ENCODE measurements at regions not wholly inside any gene's neighbourhood (a gene's known extent, or its start where the extent isn't known, plus 50 kb on each side); places are given as distances from the start of the nearest gene placed in this dataset.

- H3K27ac ChIP-seq = no peak overlapping the region
- intact Hi-C loops (cut with DNase I) = no loop called here
- no peaks in the 10 kb centered on the region for H3K36me3 ChIP-seq
- 59 to 63% methylated on average over 4 of the region's 4 CpGs for WGBS, 2 donors
- H3K4me1 ChIP-seq = no peaks in the 10 kb centered on the region
- H3K4me3 ChIP-seq = no peak overlapping the region
- TF ChIP-seq CTCF (IDR thresholded peaks at IDR 0.05) = no peak
- TF ChIP-seq POLR2A (IDR thresholded peaks at IDR 0.05) = no peak
- no peaks in the 10 kb centered on the region for H3K9me3 ChIP-seq
- DNase-seq = no peak
- H3K27me3 ChIP-seq = no peaks in the 10 kb centered on the region
These were observed 507.4 kb downstream of the C4orf33 start for GRCh38 chr4:129603241-129603931.

GRCh38 chr4:129604632-129605255 is 508.8 kb downstream of the C4orf33 start:
- no peak overlapping the region for H3K27ac ChIP-seq
- no peaks in the 10 kb centered on the region for H3K9me3 ChIP-seq
- H3K27me3 ChIP-seq = no peaks in the 10 kb centered on the region
- DNase-seq = no peak
- no peak for TF ChIP-seq POLR2A (IDR thresholded peaks at IDR 0.05)
- no peak for TF ChIP-seq CTCF (IDR thresholded peaks at IDR 0.05)
- intact Hi-C loops (cut with DNase I) = no loop called here
- H3K36me3 ChIP-seq = no peaks in the 10 kb centered on the region
- no peak overlapping the region for H3K4me3 ChIP-seq
- H3K4me1 ChIP-seq = no peaks in the 10 kb centered on the region
- 26 to 44% methylated on average over 1 of the region's 1 CpG for WGBS, 2 donors

GRCh38 chr4:129614611-129615010 is 518.7 kb downstream of the C4orf33 start:
- no peaks in the 10 kb centered on the region for H3K36me3 ChIP-seq
- no peaks in the 10 kb centered on the region for H3K9me3 ChIP-seq
- no peaks in the 10 kb centered on the region for H3K4me1 ChIP-seq
- no peak overlapping the region for H3K27ac ChIP-seq
- intact Hi-C loops (cut with DNase I) = no loop called here
- TF ChIP-seq POLR2A (IDR thresholded peaks at IDR 0.05) (no peak), CTCF (IDR thresholded peaks at IDR 0.05) (no peak)
- H3K4me3 ChIP-seq = no peak overlapping the region
- 33 to 43% methylated on average over 3 of the region's 3 CpGs for WGBS, 2 donors
- no peaks in the 10 kb centered on the region for H3K27me3 ChIP-seq
- DNase-seq = no peak

GRCh38 chr4:129622566-129622965 is 526.6 kb downstream of the C4orf33 start:
- Histone ChIP-seq H3K9me3 (no peaks in the 10 kb centered on the region), H3K36me3 (no peaks in the 10 kb centered on the region), H3K27me3 (no peaks in the 10 kb centered on the region), H3K4me3 (no peak overlapping the region), H3K4me1 (no peaks in the 10 kb centered on the region), H3K27ac (no peak overlapping the region)
- intact Hi-C loops (cut with DNase I) = no loop called here
- 61 to 80% methylated on average over 2 of the region's 2 CpGs for WGBS, 2 donors
- DNase-seq = no peak
- TF ChIP-seq CTCF (IDR thresholded peaks at IDR 0.05) = no peak
- TF ChIP-seq POLR2A (IDR thresholded peaks at IDR 0.05) = no peak

- H3K4me1 ChIP-seq = no peaks in the 10 kb centered on the region
- DNase-seq = no peak
- no peaks in the 10 kb centered on the region for H3K9me3 ChIP-seq
- no peak overlapping the region for H3K4me3 ChIP-seq
- intact Hi-C loops (cut with DNase I) = no loop called here
- TF ChIP-seq POLR2A (IDR thresholded peaks at IDR 0.05) = no peak
- no peak for TF ChIP-seq CTCF (IDR thresholded peaks at IDR 0.05)
- no peaks in the 10 kb centered on the region for H3K27me3 ChIP-seq
- no peak overlapping the region for H3K27ac ChIP-seq
- no peaks in the 10 kb centered on the region for H3K36me3 ChIP-seq
- WGBS, 2 donors = 34 to 43% methylated on average over 4 of the region's 4 CpGs
These were observed 527.4 kb downstream of the C4orf33 start for GRCh38 chr4:129623233-129623875.
